ENCODE measurements at regions not wholly inside any gene's neighbourhood (a gene's known extent, or its start where the extent isn't known, plus 50 kb on each side); places are given as distances from the start of the nearest gene placed in this dataset.

DNA sequence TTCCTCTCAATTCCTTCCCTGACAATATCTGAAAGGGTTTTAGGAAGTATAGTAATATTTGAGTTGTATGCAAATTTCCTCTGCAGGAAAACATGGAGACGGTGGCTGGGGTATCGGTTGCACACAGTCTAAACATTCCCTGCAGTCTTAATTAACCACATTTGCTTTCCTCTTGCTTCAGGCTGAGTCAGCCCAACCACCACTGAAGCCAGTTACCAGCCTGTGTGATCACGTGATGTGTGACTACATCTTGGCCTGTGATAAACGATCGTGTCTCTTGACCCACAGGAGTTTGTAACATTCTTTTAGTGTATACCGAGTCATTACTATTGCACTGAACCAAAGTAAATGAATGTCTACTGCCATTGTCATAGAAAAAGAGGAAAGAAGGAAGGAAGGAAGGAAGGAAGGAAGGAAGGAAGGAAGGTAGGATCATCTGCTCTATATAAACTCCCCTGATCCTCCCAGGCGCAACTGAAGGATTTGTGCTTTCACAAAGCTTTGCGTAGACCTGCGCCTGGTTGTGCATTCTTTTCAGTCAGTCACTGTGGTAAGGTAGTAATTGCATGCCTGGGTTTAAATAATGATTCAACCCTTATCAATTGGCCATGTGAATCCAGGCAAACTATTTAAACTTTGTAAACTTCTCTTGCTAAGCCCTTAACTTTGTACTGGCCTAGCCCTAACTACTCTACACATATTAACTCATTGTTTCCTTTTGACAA, 280.6 kb upstream of the SALL1 start:
- no peak for DNase-seq (ENCODE audit: low read depth in 2 of 2)

GRCh38 chr16:51430716-51431369, 279.8 kb upstream of the SALL1 start:
- DNase-seq (ENCODE audit: low read depth in 2 of 2): no peak

DNA sequence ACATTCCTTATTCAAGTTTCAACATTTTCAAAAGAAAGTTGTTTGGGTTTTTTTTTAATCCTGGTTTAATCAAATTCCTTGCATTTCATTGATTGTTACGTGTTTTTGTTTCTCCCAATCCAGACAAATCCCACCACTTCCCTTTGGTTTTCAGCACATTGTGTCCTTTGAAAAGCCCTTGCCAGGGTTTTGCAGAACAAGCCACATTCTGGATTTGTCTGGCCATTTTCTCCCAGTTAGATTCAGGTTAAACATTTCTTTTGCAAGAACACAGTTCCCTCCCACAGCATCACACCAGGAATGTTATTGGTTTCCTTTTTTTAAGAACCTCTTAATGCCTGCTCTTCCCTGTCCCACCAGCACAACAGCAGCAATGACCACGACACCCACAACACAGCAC, 278.0 kb upstream of the SALL1 start:
- DNase-seq (ENCODE audit: low read depth in 2 of 2): no peak

- no peak for DNase-seq (ENCODE audit: low read depth in 2 of 2)
Measured at GRCh38 chr16:51427085-51427484, 276.0 kb upstream of the SALL1 start.

- DNase-seq (ENCODE audit: low read depth in 2 of 2): no peak
Measured at GRCh38 chr16:51426276-51426675, 275.2 kb upstream of the SALL1 start.

GRCh38 chr16:51420247-51420646, 269.2 kb upstream of the SALL1 start:
- no peak for DNase-seq (ENCODE audit: low read depth in 2 of 2)

DNA sequence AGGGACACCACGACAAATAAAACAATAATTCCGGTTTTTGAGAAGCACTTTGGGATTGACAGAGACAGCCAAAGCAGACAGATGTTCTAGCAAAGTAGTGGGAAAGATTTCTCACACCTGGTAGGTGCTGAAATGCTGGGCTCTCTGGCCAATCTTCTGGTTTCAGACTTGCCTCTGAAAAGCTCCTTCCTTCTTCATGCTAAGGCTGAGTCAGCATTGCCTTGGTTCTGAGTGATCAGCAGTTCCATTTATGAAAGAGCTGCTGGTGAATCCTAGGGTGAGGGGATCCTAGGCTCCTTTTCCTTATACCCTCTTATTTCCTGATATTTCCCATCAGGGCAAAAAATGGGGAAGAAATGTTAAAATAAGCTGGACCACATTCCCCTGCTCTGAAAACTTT, 268.7 kb upstream of the SALL1 start:
- DNase-seq (ENCODE audit: low read depth in 2 of 2): no peak

DNA sequence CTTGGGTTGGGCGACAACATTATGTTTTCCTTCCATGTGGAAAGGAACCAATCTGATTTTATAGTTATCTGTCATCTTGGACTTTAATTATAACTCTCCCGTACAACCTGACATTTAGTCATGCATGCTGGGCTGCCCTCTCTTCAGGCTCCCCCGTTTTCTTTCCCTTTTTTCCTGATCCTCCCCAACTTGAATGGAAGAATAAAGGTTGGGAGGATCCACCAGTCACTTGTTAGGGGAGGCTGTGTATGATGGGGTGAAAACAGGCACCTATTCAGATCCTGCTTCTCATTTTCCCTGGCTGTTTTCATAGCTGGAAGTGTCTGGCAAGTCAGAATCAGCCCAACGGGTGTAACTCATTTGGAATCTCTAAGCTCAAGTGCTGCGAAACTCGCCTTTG, 267.2 kb upstream of the SALL1 start:
- no peak for DNase-seq (ENCODE audit: low read depth in 2 of 2)

- no peak for DNase-seq (ENCODE audit: low read depth in 2 of 2)
Measured at GRCh38 chr16:51416926-51417325, 265.9 kb upstream of the SALL1 start.

- no peak for DNase-seq (ENCODE audit: low read depth in 2 of 2)
Measured at GRCh38 chr16:51410125-51410524, 259.1 kb upstream of the SALL1 start.

GRCh38 chr16:51409001-51409675, 258.1 kb upstream of the SALL1 start:
- DNase-seq (ENCODE audit: low read depth in 2 of 2): no peak

DNA sequence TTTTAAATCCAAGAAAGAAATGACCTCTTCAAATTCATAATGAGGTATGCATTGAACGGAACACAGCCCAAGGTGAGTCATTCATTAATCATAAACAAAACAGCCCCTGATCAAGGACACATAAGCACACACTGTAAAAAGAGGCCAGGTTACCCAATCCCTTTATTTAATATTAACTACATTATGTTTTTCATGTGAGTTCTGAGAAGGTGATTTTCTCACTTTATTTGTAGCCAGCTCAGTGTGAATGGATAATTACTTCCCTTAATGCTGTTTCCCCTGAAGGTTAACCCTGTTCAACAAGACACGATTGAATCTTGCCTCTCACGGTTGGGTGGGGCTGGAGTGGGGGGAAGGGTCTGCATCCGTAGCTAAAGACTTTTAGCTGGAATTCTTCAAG, 257.3 kb upstream of the SALL1 start:
- DNase-seq (ENCODE audit: low read depth in 2 of 2): no peak

GRCh38 chr16:51407921-51408320, 256.9 kb upstream of the SALL1 start:
- DNase-seq (ENCODE audit: low read depth in 2 of 2): no peak

DNA sequence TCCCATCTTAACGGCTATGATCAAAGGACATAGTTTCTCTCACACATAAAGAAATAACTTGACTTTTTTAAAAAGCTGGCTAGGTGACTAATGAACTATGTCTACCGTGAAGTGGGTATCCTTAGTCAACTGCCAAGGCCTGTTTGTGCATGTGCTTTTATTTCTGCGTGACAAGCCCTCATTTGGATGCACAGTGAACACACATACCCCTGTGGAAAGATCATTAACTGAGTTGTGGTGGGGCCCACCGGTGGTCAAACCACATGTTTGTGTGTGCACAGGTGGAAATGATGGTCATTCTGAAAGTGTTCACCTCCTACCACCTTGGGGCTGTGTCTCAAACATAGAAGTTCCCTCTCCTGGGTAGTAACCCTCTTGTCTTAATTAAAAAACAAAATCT, 256.1 kb upstream of the SALL1 start:
- no peak for DNase-seq (ENCODE audit: low read depth in 2 of 2)

DNA sequence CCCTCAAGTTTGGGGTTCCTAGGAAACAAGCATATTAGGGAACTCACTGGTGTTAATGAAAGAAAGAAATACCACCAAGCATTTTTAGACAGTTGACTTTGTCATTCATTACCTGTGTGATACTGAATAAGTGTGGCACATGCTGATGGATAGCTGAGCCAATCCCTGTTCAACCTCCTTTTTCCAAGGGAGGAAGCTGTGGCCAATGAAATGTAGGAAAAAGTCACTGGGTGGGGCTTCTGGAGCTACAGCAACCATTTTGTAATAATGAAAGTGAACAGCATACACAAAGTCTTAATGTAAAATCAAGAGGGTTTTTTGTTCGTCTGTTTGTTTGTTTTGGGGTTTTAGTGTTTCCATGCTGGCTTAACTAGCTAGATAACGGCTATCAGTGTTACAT, 254.3 kb upstream of the SALL1 start:
- DNase-seq (ENCODE audit: low read depth in 2 of 2): no peak

- no peak for DNase-seq (ENCODE audit: low read depth in 2 of 2)
Measured at GRCh38 chr16:51404386-51404785, 253.3 kb upstream of the SALL1 start.

DNA sequence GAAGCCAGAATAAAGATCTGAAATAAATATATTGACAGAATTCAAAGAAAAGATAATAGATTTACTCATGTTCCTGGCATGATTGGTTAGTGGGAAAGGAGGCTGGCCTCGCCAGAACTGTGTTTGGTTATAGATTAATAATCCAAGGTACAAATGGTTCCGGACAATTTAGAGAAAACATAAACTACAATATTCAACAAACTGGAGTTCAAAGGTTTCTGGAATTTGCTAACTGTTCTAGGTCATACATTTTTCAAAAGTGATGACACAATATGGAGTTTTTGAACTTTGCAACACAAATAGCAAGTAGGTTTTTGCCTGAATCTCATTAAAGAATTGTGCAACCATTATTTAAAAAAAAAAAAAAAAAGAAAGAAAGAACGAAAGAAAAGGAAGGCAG, 251.7 kb upstream of the SALL1 start:
- DNase-seq (ENCODE audit: low read depth in 2 of 2): no peak

DNA sequence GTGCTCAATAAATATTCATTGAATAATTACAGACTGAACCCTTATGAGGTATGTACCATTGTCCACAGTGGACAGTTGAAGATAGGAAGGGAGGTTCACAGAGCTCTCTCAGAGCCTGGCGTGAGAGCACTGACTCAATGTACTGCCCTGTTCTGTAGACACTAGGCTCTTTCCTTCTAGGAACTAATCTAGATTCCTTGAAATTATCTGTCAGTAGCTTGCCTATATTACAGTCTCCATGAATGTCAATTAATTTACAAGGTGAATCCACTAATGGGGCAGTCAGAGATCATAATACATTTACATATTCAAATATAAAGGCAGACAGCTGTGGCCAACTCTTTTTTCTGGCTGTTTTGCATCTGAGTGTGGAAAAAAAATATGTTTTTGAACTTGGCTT, 251.2 kb upstream of the SALL1 start:
- no peak for DNase-seq (ENCODE audit: low read depth in 2 of 2)

GRCh38 chr16:51401673-51402072, 250.6 kb upstream of the SALL1 start:
- DNase-seq (ENCODE audit: low read depth in 2 of 2): no peak

DNA sequence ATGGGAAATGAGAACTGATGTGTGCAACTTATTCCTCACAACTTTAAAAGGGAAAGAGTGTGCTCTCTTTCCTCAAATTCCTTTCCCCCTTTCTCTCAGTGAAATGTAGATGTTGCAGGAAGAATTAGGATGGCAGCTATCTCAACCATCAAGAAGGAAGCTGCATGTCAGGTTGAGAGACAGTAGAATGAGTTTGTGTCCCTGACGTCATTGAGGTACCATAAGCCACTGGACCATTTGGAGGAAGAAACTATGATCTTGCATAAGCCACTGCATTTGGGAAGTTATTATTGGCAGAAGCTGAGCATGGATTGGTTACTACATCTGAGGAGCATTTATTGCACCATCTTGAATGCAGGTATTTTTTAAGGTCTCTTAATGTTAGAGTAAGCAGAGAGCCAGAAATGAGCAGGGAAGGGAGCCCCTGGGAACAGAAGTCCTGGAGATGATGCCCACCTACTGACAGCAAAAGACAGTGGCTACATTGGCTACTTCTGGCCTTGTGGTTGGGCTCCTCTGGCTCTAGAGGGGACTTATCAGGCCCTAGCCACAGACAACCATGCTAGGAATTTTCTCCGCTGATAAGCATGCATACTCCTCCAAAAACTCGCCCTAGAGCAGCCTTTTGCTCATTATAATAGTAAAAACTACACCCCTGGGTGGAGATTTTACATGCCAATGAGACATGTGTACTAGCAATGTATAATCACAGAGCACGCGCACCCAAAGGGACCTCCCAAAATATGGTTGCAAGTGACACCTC, 249.0 kb upstream of the SALL1 start:
- no peak for DNase-seq (ENCODE audit: low read depth in 2 of 2)

DNA sequence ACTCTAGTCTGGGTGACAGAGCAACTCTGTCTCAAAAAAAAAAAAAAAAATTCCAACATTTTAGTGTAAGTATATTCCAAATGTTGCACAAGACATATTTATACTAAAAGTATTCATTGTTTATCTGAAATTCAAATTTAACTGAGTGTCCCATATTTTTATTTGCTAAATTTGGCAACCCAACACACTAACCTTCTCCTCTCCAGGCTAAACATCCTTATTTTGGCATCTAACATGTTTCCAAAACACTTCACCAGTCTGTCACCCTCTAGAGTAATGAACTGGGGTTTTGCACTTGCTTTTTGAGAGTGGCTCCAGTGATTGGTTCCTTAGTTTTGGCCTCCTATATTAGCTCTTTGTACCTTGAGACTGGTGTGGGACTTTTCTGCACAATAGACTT, 243.4 kb upstream of the SALL1 start:
- no peak for DNase-seq (ENCODE audit: low read depth in 2 of 2)

DNA sequence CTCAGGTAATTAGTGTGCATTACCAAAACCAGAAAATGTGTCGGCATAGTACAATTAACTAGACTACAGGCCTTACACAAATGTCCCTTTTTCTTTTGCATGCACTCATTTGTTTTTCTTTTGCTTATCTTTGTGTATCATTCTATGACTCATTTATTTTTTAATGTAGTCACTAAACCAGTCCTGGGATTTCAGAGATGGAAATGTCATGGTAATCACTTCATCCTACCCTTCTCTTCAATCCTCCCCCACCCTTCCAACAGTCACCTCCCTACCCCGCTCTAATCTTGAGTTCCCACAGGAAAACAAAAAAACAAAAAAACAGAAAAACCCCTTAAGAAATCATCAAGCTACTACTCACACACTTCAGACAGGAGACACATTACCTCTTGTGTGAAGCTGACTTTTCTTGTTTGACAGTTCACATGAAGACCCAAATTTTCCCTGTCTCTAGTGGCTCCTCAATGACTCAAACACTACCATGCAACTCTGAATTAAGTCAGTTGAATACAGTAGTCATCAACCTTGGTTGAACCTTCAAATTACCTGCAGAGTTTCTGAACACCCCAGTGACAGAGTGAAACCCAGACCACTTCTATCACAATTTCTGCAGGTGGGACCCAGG, 242.4 kb upstream of the SALL1 start:
- DNase-seq (ENCODE audit: low read depth in 2 of 2): no peak
